Muscle layer of duodenum (tissue), 2 donors: ENCODE measurements at regions not wholly inside any gene's neighbourhood (a gene's known extent, or its start where the extent isn't known, plus 50 kb on each side); places are given as distances from the start of the nearest gene placed in this dataset.

Experiments
- H3K27ac ChIP-seq: one replicate; pipeline ENCODE4 v1.7.0; 2013; ENCODE audit warnings: mild to moderate bottlenecking, low read length
- H3K27me3 ChIP-seq: one replicate; pipeline ENCODE4 v1.7.0; 2013; ENCODE audit warnings: low read depth, mild to moderate bottlenecking, control low read depth, low read length
- H3K36me3 ChIP-seq, 2 donors: one replicate each; pipeline ENCODE4 v1.7.0; 2013; ENCODE audit warnings: low read length in 2 of 2, control low read depth in 1 of 2, mild to moderate bottlenecking in 1 of 2; ENCODE audit not compliant: insufficient read depth in 2 of 2, control insufficient read depth in 1 of 2
- H3K4me1 ChIP-seq, 2 donors: one replicate each; pipeline ENCODE4 v1.7.0; 2013; ENCODE audit warnings: low read length in 2 of 2, mild to moderate bottlenecking in 2 of 2, control low read depth in 1 of 2, moderate library complexity in 1 of 2; ENCODE audit not compliant: insufficient read depth in 2 of 2, control insufficient read depth in 1 of 2
- H3K4me3 ChIP-seq, 2 donors: one replicate each; pipeline ENCODE4 v1.7.0; 2013; ENCODE audit warnings: low read length in 2 of 2, low read depth in 1 of 2, mild to moderate bottlenecking in 1 of 2
- H3K9me3 ChIP-seq, 2 donors: one replicate each; pipeline ENCODE4 v1.7.0; 2013; ENCODE audit warnings: low read length in 2 of 2, control low read depth in 1 of 2, mild to moderate bottlenecking in 1 of 2; ENCODE audit not compliant: control insufficient read depth in 1 of 2
- donor health status: healthy.

- Histone ChIP-seq H3K27me3 (no peaks in the 10 kb centered on the region), H3K36me3 (no peaks in the 10 kb centered on the region), H3K4me1 (no peaks in the 10 kb centered on the region), H3K27ac (no peak overlapping the region), H3K9me3 (no peaks in the 10 kb centered on the region), H3K4me3 (no peak overlapping the region)
Observed at GRCh38 chr4:4605849-4606248, 64.0 kb upstream of the STX18 start.

DNA sequence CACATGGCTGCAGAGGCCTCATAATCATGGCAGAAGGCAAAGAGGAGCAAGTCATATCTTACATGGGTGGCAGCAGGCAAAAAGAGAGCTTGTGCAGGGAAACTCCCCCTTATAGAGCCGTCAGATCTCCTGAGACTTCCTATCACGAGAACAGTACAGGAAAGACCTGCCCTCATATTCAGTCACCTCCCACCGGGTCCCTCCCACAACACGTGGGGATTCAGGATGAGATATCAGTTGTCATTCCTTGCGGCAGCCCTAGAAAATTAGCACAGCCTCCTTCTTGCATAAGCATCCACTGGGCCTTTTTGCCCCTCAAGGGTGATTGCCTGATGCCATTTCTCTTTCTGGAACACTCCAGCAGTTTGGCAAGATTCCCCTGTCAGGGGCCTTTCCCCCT is 61.7 kb upstream of the STX18 start:
- Histone ChIP-seq H3K27ac (no peak overlapping the region), H3K9me3 (no peaks in the 10 kb centered on the region), H3K27me3 (no peaks in the 10 kb centered on the region), H3K4me1 (no peaks in the 10 kb centered on the region), H3K36me3 (no peaks in the 10 kb centered on the region), H3K4me3 (no peak overlapping the region)

DNA sequence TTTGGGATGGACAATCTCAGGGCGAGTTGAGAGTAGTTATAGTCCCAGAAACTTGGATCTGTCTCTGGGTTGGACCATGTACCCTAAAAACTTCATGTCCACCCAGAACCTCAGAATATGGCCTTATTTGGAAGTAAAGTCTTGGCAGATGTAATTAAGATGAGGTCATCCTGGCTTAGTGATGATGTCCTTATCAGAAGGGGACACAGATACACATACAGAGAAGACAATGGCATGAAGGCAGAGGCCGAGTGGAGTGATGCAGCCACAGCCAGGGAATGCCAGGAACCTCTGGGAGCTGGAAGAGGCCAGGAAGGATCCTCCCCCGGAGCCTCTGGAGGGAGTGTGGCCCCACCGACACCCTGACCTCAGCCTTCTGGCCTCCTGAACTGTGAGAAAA is 61.2 kb upstream of the STX18 start:
- H3K27me3 ChIP-seq = no peaks in the 10 kb centered on the region
- no peaks in the 10 kb centered on the region for H3K9me3 ChIP-seq
- H3K4me3 ChIP-seq = no peak overlapping the region
- H3K27ac ChIP-seq = no peak overlapping the region
- no peaks in the 10 kb centered on the region for H3K4me1 ChIP-seq
- no peaks in the 10 kb centered on the region for H3K36me3 ChIP-seq

DNA sequence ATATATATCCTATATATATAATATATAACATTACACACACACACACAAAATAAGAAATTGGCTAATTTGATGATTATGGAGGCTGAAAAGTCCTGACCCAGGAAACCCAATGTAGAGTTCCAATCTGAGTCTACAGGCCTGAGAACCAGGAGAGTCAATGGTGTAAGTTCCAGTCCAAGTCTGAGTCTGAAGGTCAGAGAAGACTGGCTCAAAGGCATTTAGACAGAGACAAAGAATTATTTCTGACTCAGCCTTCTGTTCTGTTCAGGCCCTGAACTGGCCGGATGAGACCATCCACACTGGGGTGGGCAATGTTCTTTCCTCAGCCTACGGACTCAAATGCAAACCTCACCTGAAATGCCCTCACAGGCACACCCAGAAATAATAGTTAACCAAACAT is 60.6 kb upstream of the STX18 start:
- H3K27me3 ChIP-seq = no peaks in the 10 kb centered on the region
- no peaks in the 10 kb centered on the region for H3K36me3 ChIP-seq
- H3K27ac ChIP-seq = no peak overlapping the region
- no peaks in the 10 kb centered on the region for H3K4me1 ChIP-seq
- no peaks in the 10 kb centered on the region for H3K9me3 ChIP-seq
- H3K4me3 ChIP-seq = no peak overlapping the region

GRCh38 chr4:4601803-4602369 is 60.0 kb upstream of the STX18 start:
- H3K4me1 ChIP-seq = no peaks in the 10 kb centered on the region
- H3K27ac ChIP-seq = no peak overlapping the region
- H3K36me3 ChIP-seq = no peaks in the 10 kb centered on the region
- no peaks in the 10 kb centered on the region for H3K27me3 ChIP-seq
- no peaks in the 10 kb centered on the region for H3K9me3 ChIP-seq
- H3K4me3 ChIP-seq = no peak overlapping the region

GRCh38 chr4:4599481-4600275 is 57.8 kb upstream of the STX18 start:
- Histone ChIP-seq H3K4me1 (no peaks in the 10 kb centered on the region), H3K9me3 (peaks cover 8 to 9% of the 10 kb centered on the region in 2 donors), H3K27me3 (no peaks in the 10 kb centered on the region), H3K4me3 (no peak overlapping the region), H3K27ac (no peak overlapping the region), H3K36me3 (peaks cover 0 to 7% of the 10 kb centered on the region in 2 donors)

GRCh38 chr4:4598851-4599411 is 57.1 kb upstream of the STX18 start:
- H3K4me1 ChIP-seq = no peaks in the 10 kb centered on the region
- H3K4me3 ChIP-seq = no peak overlapping the region
- no peaks in the 10 kb centered on the region for H3K27me3 ChIP-seq
- no peak overlapping the region for H3K27ac ChIP-seq
- peaks cover 0 to 7% of the 10 kb centered on the region in 2 donors for H3K36me3 ChIP-seq
- peaks cover 8 to 9% of the 10 kb centered on the region in 2 donors for H3K9me3 ChIP-seq

GRCh38 chr4:4596720-4597119 is 54.9 kb upstream of the STX18 start:
- peaks cover 8 to 9% of the 10 kb centered on the region in 2 donors for H3K9me3 ChIP-seq
- no peak overlapping the region for H3K4me3 ChIP-seq
- no peaks in the 10 kb centered on the region for H3K27me3 ChIP-seq
- no peaks in the 10 kb centered on the region for H3K4me1 ChIP-seq
- no peak overlapping the region for H3K27ac ChIP-seq
- peaks cover 0 to 7% of the 10 kb centered on the region in 2 donors for H3K36me3 ChIP-seq

DNA sequence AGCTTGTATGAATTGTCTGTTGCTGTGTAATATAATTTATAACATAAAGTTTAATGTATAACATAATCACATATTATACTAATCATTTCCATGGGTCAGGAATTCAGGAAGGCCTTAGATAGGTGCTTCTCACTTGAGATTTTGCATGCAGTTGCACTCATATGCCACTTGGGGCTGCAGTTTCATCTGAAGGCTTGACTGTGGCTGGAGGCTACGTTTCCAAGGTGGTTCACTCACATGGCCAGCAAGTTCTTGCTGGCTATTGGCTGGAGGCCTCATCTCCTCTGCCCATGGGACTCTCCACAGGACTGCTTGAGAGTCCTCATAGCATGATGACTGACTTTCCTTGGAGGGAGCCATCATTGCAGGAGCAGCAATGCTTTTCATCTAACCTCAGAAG is 53.4 kb upstream of the STX18 start:
- H3K4me3 ChIP-seq = no peak overlapping the region
- H3K36me3 ChIP-seq = peaks cover 0 to 7% of the 10 kb centered on the region in 2 donors
- no peak overlapping the region for H3K27ac ChIP-seq
- H3K4me1 ChIP-seq = no peaks in the 10 kb centered on the region
- H3K27me3 ChIP-seq = no peaks in the 10 kb centered on the region
- H3K9me3 ChIP-seq = peaks cover 8 to 9% of the 10 kb centered on the region in 2 donors

DNA sequence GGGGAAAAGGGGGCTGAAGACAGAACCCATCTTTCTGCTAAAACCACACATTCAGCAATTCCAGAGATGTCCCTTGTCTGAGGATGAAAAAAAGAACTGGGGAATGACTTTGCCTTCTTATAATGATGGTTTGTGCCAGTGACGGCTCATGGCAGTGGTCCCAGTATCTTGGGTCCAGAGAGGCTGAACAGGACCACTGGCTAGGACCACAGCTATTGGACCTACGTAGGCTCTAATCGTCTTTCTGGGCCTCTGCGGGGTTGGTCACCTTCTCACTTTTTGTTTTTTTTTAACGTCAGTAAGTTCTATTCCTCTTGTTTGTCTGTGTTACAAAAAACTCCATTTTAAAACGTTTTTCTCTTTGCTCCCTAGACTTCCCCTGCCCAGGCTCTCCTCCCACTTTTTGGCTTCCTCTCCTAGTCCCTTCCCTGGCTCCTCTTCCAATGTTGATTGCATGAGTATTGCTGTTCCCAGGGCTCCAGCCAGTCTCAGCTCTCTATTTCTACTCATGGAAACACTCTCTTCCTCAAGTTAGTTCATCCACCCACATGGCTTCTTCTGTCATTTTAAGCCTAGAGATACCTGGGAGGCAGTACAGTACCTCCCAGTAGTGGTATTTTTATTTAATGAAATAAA is 52.6 kb upstream of the STX18 start:
- no peaks in the 10 kb centered on the region for H3K4me1 ChIP-seq
- H3K9me3 ChIP-seq = peaks cover 8 to 9% of the 10 kb centered on the region in 2 donors
- peaks cover 0 to 7% of the 10 kb centered on the region in 2 donors for H3K36me3 ChIP-seq
- H3K27ac ChIP-seq = no peak overlapping the region
- no peak overlapping the region for H3K4me3 ChIP-seq
- no peaks in the 10 kb centered on the region for H3K27me3 ChIP-seq

DNA sequence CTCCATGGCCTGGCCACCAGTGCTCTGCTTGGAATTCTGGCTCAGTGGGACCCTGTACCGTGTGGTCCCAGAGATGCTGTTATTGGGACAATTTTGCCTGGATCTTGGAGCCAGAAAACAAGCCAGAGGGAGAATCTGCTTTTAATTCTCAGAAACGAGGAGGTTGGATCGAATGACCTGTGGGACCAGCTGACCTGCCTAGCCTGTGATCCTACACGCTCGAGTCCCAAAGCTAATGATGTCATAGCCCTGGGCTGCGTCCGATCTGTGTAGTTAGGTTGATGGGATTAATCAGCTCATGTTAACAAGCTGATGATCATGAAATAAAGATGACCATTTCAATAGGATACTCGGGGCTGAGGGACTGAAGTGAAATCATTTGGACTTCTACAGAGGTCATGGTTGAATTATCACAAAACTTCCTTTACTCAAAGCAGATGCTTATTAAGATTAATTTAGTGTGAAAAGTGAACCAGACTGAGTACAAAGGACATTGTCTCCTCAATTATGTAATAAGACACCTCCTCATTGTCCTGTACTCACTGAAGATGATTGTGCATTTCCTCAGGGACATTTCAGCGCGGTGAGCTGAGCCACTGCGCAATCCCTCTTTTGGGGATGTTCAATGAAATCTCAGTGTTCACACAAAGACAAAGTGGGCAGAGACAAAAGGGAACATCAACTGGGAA is 51.9 kb upstream of the STX18 start:
- no peaks in the 10 kb centered on the region for H3K27me3 ChIP-seq
- peaks cover 0 to 7% of the 10 kb centered on the region in 2 donors for H3K36me3 ChIP-seq
- H3K27ac ChIP-seq = no peak overlapping the region
- H3K4me1 ChIP-seq = no peaks in the 10 kb centered on the region
- no peak overlapping the region for H3K4me3 ChIP-seq
- peaks cover 8 to 9% of the 10 kb centered on the region in 2 donors for H3K9me3 ChIP-seq
